Mucosa of descending colon (tissue), 3 donors: ENCODE measurements at regions not wholly inside any gene's neighbourhood (a gene's known extent, or its start where the extent isn't known, plus 50 kb on each side); places are given as distances from the start of the nearest gene placed in this dataset.

Experiments
- ATAC-seq: fragments of 200-7000 bp; cut with Tn5 transposase; one replicate; pipeline ENCODE4 v1.9.1; 2020; ENCODE audit warnings: mild to moderate bottlenecking, moderate library complexity
- DNase-seq, 3 donors: peaks; one replicate each; pipeline ENCODE4 v3.0.0-alpha.2; 2020
- H3K36me3 ChIP-seq: fragments of 200-600 bp; one replicate; pipeline ENCODE4 v1.8.0; 2021; ENCODE audit warnings: low read depth, mild to moderate bottlenecking
- H3K4me1 ChIP-seq: fragments of 200-600 bp; one replicate; pipeline ENCODE4 v1.8.0; 2021; ENCODE audit warnings: low read depth, mild to moderate bottlenecking
- H3K4me3 ChIP-seq: fragments of 200-600 bp; one replicate; pipeline ENCODE4 v1.8.0; 2021; ENCODE audit warnings: mild to moderate bottlenecking
- H3K9me3 ChIP-seq: fragments of 200-600 bp; one replicate; pipeline ENCODE4 v1.8.0; 2021; ENCODE audit warnings: mild to moderate bottlenecking
- CTCF ChIP-seq: fragments of 200-600 bp; IDR thresholded peaks from one replicate; pipeline ENCODE4 v1.8.0; 2022; ENCODE audit warnings: antibody characterized with exemption, mild to moderate bottlenecking
- intact Hi-C, 2 donors: fragments of 100-400 bp; cut with DNase I in 1 of 2; cut with micrococcal nuclease in 1 of 2; formaldehyde crosslinking; loops; one replicate each; pipeline versions ENCODE4 v1.11.0 to v1.11.1; 2022; cut with DNase I, micrococcal nuclease
- donor health status: DM: no; HTN: no; CAD: no; lungs with moderate emphysema.
- donor health status: DM: no; HTN: no; CAD: no.
- donor health status: DM: no; HTN: yes; CAD: no.

DNA sequence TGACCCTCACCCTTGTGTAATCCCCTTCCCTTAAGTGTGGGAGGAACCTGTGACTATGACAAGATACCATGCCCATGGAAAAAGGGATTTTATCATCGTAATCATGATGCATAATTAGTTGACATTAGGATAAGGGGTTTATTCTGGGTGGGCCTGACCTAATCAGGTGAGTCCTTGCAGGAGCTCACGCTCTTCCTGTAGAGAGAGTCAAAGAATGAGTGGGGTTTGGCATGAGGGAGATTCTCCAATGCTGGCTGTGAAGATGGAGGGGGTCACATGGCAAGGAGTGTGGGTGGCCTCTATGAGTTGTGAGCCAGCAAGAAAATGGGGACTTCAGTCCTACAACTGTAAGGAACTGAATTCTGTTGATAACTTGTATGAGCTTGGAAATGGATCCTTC is 342.0 kb upstream of the TSHZ2 start:
- DNase-seq = no peak

DNA sequence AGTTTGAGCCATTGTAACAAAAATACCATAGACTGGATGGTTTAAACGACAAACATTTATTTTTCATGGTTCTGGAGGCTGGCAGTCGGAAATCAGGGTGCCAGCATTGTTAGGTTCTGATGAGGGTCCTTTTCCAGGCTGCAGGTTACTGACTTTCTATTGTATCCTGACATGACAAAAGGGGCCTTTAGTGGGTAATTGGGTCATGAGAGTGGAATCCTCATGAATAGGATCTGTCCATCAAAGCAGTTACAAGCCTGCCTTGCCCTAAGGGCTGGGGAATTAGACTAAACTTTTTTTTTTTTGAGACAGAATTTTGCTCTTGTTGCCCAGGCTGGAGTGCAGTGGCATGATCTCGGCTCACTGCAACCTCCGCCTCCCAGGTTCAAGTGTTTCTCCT is 347.9 kb upstream of the TSHZ2 start:
- ATAC-seq (no peak), DNase-seq (no peak)
- Histone ChIP-seq H3K36me3 (no peaks in the 10 kb centered on the region), H3K4me3 (no peak overlapping the region), H3K4me1 (no peaks in the 10 kb centered on the region), H3K9me3 (no peaks in the 10 kb centered on the region)
- intact Hi-C loops = no loop called here
- TF ChIP-seq CTCF = no peak

More for the DNA sequence above, 342.0 kb upstream of the TSHZ2 start:
- H3K36me3 ChIP-seq = no peaks in the 10 kb centered on the region
- no peak overlapping the region for H3K4me3 ChIP-seq
- no peaks in the 10 kb centered on the region for H3K4me1 ChIP-seq
- no peak for ATAC-seq
- intact Hi-C loops = no loop called here
- H3K9me3 ChIP-seq = peaks cover 3% of the 10 kb centered on the region
- TF ChIP-seq CTCF = no peak

- no peaks in the 10 kb centered on the region for H3K9me3 ChIP-seq
- no peaks in the 10 kb centered on the region for H3K36me3 ChIP-seq
- H3K4me3 ChIP-seq = no peak overlapping the region
- no peak for TF ChIP-seq CTCF
- no peaks in the 10 kb centered on the region for H3K4me1 ChIP-seq
- no peak for ATAC-seq
- DNase-seq = no peak
- intact Hi-C loops = no loop called here
Observed at GRCh38 chr20:52622081-52622480, 350.1 kb upstream of the TSHZ2 start.

- no peaks in the 10 kb centered on the region for H3K9me3 ChIP-seq
- H3K4me1 ChIP-seq = no peaks in the 10 kb centered on the region
- DNase-seq = no peak
- ATAC-seq = no peak
- no peaks in the 10 kb centered on the region for H3K36me3 ChIP-seq
- H3K4me3 ChIP-seq = no peak overlapping the region
- TF ChIP-seq CTCF = no peak
- intact Hi-C loops = no loop called here
Observed at GRCh38 chr20:52621401-52621800, 350.8 kb upstream of the TSHZ2 start.

GRCh38 chr20:52619671-52620070 is 352.5 kb upstream of the TSHZ2 start:
- Histone ChIP-seq H3K36me3 (no peaks in the 10 kb centered on the region), H3K9me3 (no peaks in the 10 kb centered on the region), H3K4me3 (no peak overlapping the region), H3K4me1 (no peaks in the 10 kb centered on the region)
- intact Hi-C loops = no loop called here
- DNase-seq = no peak
- no peak for TF ChIP-seq CTCF
- no peak for ATAC-seq

DNA sequence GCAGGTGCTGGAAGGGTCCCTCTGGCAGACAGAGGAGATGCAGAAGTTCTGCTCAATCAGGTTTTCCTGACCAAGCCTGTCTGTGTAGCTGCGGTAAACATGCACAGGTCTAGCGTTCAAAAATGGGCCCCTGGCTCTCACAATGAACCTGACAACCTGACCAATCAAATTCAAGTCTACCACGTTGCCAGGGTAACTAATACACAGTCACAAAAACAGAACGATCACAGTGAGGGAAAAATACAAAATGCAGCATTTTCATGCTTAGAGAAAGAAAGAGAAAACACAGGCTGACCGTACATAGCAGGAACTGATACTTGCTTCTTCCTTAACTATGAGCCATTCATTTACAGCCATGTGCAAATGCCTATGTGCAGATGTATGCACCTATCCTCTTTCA is 353.1 kb upstream of the TSHZ2 start:
- ATAC-seq = no peak
- intact Hi-C loops = no loop called here

More for the DNA sequence above, 353.1 kb upstream of the TSHZ2 start:
- no peak for TF ChIP-seq CTCF
- Histone ChIP-seq H3K4me1 (no peaks in the 10 kb centered on the region), H3K36me3 (no peaks in the 10 kb centered on the region), H3K4me3 (no peak overlapping the region), H3K9me3 (no peaks in the 10 kb centered on the region)
- DNase-seq = no peak
